GM04504 (cell line): ENCODE measurements at regions not wholly inside any gene's neighbourhood (a gene's known extent, or its start where the extent isn't known, plus 50 kb on each side); places are given as distances from the start of the nearest gene placed in this dataset.

ENCODE experiments used
- DNase-seq: peaks from one replicate; pipeline ENCODE4 v3.0.0-alpha.2; 2012; ENCODE audit warnings: low read depth

- no peak for DNase-seq
These were observed 1403.5 kb upstream of the PABPC4L start for GRCh38 chr4:135605076-135605475.

GRCh38 chr4:135604531-135604930 lies 1402.9 kb upstream of the PABPC4L start:
- DNase-seq = no peak

GRCh38 chr4:135601351-135601750 lies 1399.8 kb upstream of the PABPC4L start:
- DNase-seq = no peak

GRCh38 chr4:135598151-135598550 lies 1396.6 kb upstream of the PABPC4L start:
- no peak for DNase-seq

- DNase-seq = no peak
These were observed 1392.9 kb upstream of the PABPC4L start for GRCh38 chr4:135594521-135594920.

GRCh38 chr4:135575041-135575440 lies 1373.5 kb upstream of the PABPC4L start:
- DNase-seq = no peak

- DNase-seq = no peak
These were observed 1371.7 kb upstream of the PABPC4L start for GRCh38 chr4:135573251-135573650.

- DNase-seq = no peak
These were observed 1362.5 kb upstream of the PABPC4L start for GRCh38 chr4:135564090-135564489.

GRCh38 chr4:135553213-135553612 lies 1351.6 kb upstream of the PABPC4L start:
- no peak for DNase-seq

- DNase-seq = no peak
These were observed 1350.5 kb upstream of the PABPC4L start for GRCh38 chr4:135552131-135552530.

- DNase-seq = no peak
These were observed 1347.1 kb upstream of the PABPC4L start for GRCh38 chr4:135548711-135549110.

GRCh38 chr4:135545616-135546317 lies 1344.2 kb upstream of the PABPC4L start:
- DNase-seq = no peak

GRCh38 chr4:135538698-135539097 lies 1337.1 kb upstream of the PABPC4L start:
- DNase-seq = no peak

GRCh38 chr4:135533053-135533452 lies 1331.5 kb upstream of the PABPC4L start:
- DNase-seq = no peak

GRCh38 chr4:135532132-135532531 lies 1330.5 kb upstream of the PABPC4L start:
- DNase-seq = no peak

GRCh38 chr4:135515295-135515694 lies 1313.7 kb upstream of the PABPC4L start:
- no peak for DNase-seq

GRCh38 chr4:135510582-135510981 lies 1309.0 kb upstream of the PABPC4L start:
- no peak for DNase-seq

- DNase-seq = no peak
These were observed 1306.6 kb upstream of the PABPC4L start for GRCh38 chr4:135508006-135508714.

GRCh38 chr4:135497563-135498152 lies 1296.1 kb upstream of the PABPC4L start:
- no peak for DNase-seq

- no peak for DNase-seq
These were observed 1290.8 kb upstream of the PABPC4L start for GRCh38 chr4:135492439-135492838.

- no peak for DNase-seq
These were observed 1283.8 kb upstream of the PABPC4L start for GRCh38 chr4:135485371-135485770.

- DNase-seq = no peak
These were observed 1274.7 kb upstream of the PABPC4L start for GRCh38 chr4:135476272-135476671.

GRCh38 chr4:135464311-135464710 lies 1262.7 kb upstream of the PABPC4L start:
- DNase-seq = no peak
